ENCODE measurements at regions not wholly inside any gene's neighbourhood (a gene's known extent, or its start where the extent isn't known, plus 50 kb on each side); places are given as distances from the start of the nearest gene placed in this dataset.

DNA sequence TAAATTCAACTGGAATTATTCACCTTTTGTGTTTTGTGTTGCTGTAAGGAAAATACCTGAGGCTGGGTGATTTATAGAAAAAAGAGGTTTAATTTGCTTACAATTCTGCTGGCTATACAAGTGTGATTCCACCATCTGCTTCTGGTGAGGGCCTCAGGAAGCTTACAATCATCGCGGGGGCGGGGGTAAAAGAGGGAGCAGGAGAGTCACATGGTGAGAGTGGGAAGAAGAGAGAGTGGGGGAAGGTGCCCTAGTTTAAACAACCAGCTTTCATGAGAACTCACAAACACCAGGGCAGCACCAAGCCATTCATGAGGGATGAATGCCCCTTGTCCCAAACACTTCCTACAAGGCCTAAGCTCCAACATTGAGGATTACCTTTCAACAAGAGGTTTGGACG is 760.7 kb upstream of the PCDH9 start:
- no peak for DNase-seq
- WGBS, 4 donors = 85 to 97% (median 94%) methylated on average over 4 of the region's 4 CpGs
- intact Hi-C loops (cut with DNase I) = no loop called here
- no peaks in the 10 kb centered on the region for H3K4me1 ChIP-seq
- H3K36me3 ChIP-seq = no peaks in the 10 kb centered on the region
- no peak overlapping the region for H3K27ac ChIP-seq
- H3K27me3 ChIP-seq = no peaks in the 10 kb centered on the region
- peaks cover 0 to 8% (median 0%) of the 10 kb centered on the region in 12 donors for H3K9me3 ChIP-seq
- TF ChIP-seq, protein P1, sequence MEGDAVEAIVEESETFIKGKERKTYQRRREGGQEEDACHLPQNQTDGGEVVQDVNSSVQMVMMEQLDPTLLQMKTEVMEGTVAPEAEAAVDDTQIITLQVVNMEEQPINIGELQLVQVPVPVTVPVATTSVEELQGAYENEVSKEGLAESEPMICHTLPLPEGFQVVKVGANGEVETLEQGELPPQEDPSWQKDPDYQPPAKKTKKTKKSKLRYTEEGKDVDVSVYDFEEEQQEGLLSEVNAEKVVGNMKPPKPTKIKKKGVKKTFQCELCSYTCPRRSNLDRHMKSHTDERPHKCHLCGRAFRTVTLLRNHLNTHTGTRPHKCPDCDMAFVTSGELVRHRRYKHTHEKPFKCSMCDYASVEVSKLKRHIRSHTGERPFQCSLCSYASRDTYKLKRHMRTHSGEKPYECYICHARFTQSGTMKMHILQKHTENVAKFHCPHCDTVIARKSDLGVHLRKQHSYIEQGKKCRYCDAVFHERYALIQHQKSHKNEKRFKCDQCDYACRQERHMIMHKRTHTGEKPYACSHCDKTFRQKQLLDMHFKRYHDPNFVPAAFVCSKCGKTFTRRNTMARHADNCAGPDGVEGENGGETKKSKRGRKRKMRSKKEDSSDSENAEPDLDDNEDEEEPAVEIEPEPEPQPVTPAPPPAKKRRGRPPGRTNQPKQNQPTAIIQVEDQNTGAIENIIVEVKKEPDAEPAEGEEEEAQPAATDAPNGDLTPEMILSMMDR (IDR thresholded peaks at IDR 0.05) = no peak
- no peak for TF ChIP-seq POLR2A (IDR thresholded peaks at IDR 0.05)
- no peak for ATAC-seq
- H3K4me3 ChIP-seq = no peak overlapping the region

DNA sequence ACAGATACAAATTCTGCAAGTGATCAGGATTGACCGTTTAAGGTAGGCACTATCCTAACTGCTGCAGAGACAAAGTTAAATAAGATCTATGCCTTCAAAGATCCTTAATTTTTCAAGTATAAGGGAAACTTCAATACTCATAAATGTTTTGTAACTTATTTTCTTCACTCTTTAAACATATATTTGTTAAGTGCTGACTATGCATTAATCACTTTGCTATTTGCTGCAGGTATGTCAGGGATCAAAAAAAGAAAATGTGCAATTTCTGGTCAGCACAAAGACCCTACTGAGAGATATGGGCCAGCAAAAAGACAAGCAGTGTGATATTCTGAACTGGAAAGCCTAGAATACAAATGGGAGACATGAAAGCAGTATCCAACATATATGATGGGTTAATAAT is 756.1 kb upstream of the PCDH9 start:
- WGBS, 4 donors = 72 to 89% (median 79%) methylated on average over 1 of the region's 1 CpG
- ATAC-seq = no peak

DNA sequence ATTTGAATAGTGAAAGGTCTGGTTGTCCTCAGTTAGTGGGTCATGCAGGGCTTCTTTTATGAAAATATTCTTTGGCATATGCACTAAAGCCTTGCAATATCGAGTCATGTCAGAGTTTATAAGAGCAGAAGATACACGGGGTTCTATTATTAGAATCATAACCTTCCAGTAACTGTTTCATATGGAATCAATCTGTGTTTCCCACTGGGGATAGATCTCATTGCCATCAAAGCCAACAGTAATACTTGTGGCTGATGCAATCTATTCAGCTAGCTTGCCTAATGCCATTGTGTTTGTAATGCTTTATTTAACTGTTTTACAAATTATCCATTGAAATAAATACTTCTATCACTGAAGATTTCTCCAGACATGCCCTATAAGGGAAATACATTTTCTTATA is 746.9 kb upstream of the PCDH9 start:
- Histone ChIP-seq H3K9me3 (peaks cover 0 to 5% (median 0%) of the 10 kb centered on the region in 12 donors), H3K36me3 (no peaks in the 10 kb centered on the region), H3K4me3 (no peak overlapping the region), H3K27ac (no peak overlapping the region), H3K4me1 (no peaks in the 10 kb centered on the region), H3K27me3 (no peaks in the 10 kb centered on the region)
- WGBS, 4 donors = 31 to 53% (median 39%) methylated on average over 2 of the region's 2 CpGs
- TF ChIP-seq, protein P1 (IDR thresholded peaks at IDR 0.05) = no peak
- no peak for TF ChIP-seq POLR2A (IDR thresholded peaks at IDR 0.05)
- no peak for ATAC-seq
- DNase-seq = no peak
- intact Hi-C loops (cut with DNase I) = no loop called here

More for the DNA sequence above, 756.1 kb upstream of the PCDH9 start:
- H3K27ac ChIP-seq = no peak overlapping the region
- intact Hi-C loops (cut with DNase I) = no loop called here
- no peak overlapping the region for H3K4me3 ChIP-seq
- H3K36me3 ChIP-seq = no peaks in the 10 kb centered on the region
- no peaks in the 10 kb centered on the region for H3K27me3 ChIP-seq
- TF ChIP-seq, protein P1 (IDR thresholded peaks at IDR 0.05) = no peak
- TF ChIP-seq POLR2A (IDR thresholded peaks at IDR 0.05) = no peak
- peaks cover 0 to 8% (median 0%) of the 10 kb centered on the region in 12 donors for H3K9me3 ChIP-seq
- DNase-seq = no peak
- H3K4me1 ChIP-seq = no peaks in the 10 kb centered on the region

DNA sequence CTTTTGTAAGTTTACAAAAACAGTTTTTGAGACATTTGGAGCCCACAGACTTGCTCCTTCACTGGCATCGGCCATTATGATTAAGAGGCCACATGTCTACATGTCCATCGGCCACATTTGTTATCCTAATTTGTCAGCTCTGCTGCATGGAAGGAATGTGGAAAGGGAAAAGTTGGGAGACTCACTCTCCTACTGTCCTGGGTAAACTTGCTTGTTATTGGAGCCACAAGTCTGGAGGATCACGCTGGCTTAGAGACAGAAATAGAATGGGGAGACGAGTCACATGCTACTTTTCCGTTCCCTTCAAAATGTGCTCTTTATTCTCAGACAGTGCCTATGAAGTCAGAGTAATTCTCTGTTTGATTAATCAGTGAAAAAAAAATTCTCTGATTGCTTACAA is 741.2 kb upstream of the PCDH9 start:
- WGBS, 4 donors = 35 to 54% (median 50%) methylated on average over 5 of the region's 5 CpGs

More for the DNA sequence above, 741.2 kb upstream of the PCDH9 start:
- H3K4me1 ChIP-seq = no peaks in the 10 kb centered on the region
- intact Hi-C loops (cut with DNase I) = no loop called here
- no peak for TF ChIP-seq POLR2A (IDR thresholded peaks at IDR 0.05)
- TF ChIP-seq, protein P1 (IDR thresholded peaks at IDR 0.05) = no peak
- DNase-seq (no peak), ATAC-seq (no peak)
- H3K9me3 ChIP-seq = no peaks in the 10 kb centered on the region
- no peak overlapping the region for H3K4me3 ChIP-seq
- no peaks in the 10 kb centered on the region for H3K36me3 ChIP-seq
- H3K27me3 ChIP-seq = no peaks in the 10 kb centered on the region
- no peak overlapping the region for H3K27ac ChIP-seq

Data from heart left ventricle (tissue), 16 donors.